HG03432 (cell line): ENCODE measurements at regions not wholly inside any gene's neighbourhood (a gene's known extent, or its start where the extent isn't known, plus 50 kb on each side); places are given as distances from the start of the nearest gene placed in this dataset.
A peak's percentile ranks its signal among the peaks of the same experiment; 100 is the strongest.

ENCODE experiments used
- ATAC-seq: cut with Tn5 transposase; IDR thresholded peaks from one replicate; pipeline ENCODE4 v1.9.1; 2021; ENCODE audit warnings: mild to moderate bottlenecking, moderate library complexity; ENCODE audit not compliant: unreplicated experiment

DNA sequence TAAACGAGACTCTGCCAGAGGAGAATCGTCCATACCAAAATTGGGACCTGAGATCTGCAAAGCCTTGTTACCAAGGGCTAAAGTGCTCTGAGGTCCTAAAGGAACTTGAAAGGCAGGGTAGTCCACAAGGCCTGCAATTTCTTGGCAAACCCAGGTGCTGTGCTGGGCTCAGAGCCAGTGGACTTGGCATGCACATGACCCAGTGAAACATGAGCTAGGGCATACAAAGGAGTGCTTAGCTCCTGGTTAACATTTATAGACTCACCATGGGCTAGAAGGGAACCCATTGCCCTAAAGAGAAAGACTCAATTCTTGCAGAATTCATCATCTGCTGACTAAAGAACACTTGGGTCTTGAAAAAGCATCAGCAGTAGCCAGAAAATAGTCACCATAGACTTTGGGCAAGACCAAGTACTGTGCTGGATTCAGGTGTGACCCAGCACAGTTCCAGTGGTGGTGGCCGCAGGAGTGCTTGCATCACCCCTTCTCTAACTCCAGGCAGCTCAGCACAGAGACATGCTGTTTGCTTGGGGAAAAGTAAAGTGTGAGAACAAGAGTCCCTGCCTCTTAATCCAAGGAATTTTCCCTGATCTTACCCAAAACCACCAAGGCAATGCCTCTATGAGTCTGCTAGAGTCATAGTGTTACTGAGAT is 1069.4 kb upstream of the ADGRL2 start:
- no peak for ATAC-seq

DNA sequence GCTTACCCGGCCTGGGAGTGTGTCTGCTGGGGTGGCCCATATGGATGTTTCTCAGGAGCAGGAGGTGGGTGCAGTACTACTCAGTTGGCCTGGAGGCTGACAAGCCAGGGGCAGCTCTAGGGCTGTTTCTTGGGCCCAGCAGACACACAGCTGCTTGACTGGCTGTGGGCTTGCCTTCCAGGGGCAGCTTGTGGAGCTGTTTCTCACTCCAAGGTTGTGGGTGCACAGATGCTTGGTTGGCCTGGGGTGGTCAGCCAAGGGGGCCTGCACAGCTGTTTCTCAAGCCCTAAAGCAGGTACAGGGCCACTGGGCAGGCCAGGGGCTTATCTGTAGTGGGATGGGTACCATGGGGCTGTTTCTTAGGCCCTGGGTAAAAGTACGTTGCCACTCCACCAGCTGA is 1078.1 kb upstream of the ADGRL2 start:
- ATAC-seq = no peak

DNA sequence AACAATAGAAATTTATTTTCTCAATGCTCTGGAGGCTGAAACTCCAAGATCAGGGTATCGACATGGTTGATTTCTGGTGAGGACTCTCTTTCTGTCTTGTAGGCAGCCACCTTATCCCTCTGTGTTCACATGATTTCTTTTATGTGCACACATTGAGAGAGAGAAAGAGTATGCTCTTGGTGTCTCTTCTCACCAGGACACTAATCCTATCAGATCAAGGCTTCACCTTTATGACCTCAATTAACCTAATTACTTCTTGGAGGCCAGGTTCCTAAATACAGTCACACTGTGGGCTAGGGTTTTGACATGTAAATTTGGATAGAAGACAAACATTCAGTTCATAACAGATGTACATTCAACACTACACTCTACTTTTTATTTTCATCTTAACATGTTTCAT is 1094.2 kb upstream of the ADGRL2 start:
- no peak for ATAC-seq

DNA sequence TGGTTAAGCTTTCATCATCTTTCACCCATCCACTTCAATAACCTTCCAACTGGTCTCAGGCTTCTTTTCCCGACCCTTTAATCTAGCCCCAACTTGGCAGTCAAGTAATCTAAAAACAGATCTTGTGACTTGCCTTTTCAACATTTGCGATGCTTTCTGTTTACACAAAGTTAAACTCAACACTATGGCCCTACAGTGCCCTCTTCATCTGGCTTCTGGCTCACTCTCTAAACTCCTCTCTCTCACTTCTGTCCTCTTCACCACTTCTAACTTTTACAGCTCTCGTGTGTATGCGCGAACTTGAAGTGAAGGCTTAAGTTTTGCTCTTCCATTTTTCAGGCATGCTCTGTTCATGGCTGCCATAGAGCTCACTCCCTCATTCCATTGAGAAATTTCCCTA is 1122.3 kb upstream of the ADGRL2 start:
- no peak for ATAC-seq

DNA sequence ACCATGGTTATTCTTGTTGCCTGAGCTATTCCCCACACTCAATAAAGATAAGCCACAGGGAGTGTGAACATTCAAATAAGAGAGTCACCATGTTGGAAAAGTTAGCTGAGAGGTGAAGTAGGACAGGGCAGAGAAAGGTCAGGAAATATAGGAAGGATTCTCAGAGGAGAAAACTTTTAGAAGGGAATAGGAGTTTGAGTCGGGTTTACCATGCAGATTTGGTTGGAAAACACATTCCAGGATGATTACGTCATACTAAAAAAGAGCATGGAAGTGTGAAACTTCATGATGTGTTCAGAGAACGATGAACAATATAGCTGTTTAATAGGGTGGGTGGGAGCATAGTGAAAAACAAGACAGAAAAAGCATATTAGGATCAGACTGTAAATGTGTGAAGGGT is 1125.3 kb upstream of the ADGRL2 start:
- no peak for ATAC-seq

DNA sequence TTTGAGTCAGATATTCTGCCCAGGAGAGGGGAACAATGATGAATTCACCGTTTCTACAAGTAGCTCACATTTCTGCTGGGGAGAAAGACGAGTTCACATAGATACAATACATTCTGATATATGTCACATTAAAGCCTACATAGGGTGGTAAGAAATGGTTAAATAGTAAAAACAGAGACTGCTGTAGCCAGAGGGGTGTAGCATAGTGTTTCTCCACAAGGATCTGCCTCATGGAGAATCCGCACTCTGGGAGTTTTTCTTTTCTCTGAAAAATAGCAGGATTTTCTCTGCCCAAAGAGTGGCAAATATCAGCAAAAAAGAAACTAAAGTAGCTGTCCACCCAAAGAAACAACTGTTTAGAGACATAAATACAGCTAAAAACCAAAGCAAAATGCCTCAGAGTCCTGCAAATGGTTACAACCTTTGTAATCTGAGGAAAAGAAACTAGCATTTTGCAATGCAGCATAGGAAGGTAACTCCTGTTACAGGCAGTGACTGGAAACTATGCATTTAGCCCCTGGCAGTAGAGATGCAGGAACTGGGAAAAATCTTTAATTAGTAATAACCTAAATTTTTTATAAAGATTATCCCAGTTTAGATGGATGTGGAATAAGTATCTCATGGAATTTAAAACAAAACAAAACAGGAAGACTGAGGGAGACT is 1126.7 kb upstream of the ADGRL2 start:
- no peak for ATAC-seq

DNA sequence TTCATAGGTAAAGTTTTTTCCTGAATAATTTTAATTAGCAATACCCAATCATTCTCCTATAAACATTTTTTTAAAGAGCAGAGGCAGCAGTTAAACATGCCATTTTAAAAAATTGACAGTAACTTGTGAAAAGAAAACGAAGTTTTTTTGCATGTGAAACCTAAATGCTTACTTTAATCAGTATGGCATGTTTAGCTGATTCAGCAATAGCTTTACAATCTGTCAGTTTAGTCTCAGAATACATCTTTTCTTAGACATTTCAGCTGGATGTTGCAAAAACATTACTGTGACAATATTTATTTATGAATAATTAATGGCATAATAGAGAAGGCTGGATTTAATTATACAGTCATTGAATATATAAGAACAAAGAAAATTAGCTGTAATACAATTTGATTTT is 1132.4 kb upstream of the ADGRL2 start:
- ATAC-seq = no peak

DNA sequence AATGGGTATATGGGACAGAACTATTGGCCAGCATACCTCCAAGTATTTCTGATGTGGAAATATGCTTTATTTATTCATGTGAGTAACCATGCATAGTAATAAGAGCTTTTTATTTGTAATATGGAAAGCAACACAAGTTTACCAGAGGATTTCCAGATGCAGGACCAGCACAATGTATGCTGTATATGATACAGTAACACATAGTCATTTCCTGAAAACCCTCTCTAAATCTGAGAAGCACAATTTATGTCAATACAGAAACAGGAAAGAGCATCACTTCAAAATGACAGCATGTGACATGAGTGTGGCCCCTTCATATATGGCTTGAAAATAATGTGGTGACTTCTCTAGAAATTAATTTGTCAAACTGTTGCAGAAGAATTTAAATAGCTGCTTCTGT is 1134.7 kb upstream of the ADGRL2 start:
- no peak for ATAC-seq

DNA sequence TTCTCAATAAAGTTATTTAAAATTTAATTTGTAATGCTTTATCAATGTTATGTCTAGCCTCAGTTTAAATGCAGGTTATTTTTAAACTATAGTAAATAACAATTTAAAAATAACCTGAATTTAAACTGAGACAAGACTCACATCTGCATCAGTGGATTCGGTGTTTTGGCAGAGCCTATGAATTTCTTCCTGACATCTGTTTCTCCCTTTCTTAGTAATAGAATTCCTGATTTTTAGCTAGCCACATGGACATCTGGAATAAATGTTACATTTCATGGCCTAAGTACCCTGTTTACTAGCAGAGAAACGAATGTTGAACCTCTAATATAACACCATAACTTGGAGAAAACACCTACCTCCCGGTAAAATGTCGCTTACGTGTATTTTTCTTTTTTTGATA is 1141.6 kb upstream of the ADGRL2 start:
- ATAC-seq = no peak

DNA sequence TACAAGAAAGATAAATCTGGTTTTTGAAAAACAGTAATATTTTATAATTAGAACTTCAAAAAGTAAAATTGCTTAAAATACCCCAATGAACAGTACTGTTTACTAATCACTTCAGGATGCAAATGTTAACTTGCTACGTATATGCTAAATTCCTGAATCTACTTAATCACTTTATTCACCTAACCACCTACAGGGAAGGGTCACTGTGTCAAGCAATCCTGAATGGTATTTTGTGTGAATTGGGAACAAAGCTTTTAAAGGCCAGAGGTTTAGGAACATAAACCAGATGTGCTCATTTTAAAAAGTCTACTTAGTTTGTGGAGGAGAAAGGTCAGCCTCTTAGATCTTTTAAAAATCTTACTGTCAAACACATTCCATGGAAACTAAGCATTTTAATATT is 1143.0 kb upstream of the ADGRL2 start:
- no peak for ATAC-seq

DNA sequence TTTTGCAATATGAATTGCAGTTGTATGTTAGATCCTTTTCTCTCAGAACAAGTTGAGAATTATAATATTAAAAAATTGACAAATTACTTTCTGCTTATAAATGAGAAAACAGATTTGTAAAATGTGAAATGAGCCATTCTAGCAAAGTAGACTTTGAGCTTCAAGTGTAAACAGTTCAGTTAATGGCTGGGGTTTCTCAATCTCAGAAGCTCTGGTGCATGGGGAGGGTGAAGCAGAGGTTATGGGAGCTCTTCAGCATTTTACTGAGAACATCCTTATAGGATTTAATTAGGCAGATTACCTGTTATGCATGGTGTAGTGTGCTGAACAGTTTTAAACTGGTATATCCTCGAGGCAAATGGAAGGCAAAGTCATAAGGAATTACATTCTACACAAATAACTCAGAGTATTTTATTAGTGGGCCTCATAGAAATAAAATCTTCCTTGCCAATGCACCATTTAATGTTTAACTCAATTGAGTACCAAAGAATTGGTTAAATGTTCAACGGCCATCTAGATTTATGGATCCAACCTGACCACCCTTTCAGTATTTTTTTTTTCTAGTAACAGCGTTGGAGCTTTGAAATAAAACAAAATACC is 1143.6 kb upstream of the ADGRL2 start:
- no peak for ATAC-seq

DNA sequence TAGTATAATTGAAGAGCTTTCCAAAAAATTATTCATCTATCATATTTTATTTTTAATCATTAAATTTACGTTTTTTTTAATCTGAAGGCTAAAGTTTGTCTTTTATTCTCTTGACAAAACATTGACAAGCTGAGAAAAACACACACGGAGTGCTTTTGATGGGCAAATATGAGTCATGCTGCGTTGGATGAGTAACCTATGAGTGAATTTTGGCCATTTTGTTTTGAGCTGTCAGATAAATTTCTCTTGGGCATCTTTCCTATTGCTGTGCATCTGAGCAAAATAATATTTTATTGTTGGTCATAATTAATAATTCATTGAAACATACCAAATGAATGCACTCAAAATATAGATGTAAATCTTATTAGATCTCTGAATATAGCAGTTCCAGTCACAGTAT is 1144.1 kb upstream of the ADGRL2 start:
- ATAC-seq = peak; percentile 58

DNA sequence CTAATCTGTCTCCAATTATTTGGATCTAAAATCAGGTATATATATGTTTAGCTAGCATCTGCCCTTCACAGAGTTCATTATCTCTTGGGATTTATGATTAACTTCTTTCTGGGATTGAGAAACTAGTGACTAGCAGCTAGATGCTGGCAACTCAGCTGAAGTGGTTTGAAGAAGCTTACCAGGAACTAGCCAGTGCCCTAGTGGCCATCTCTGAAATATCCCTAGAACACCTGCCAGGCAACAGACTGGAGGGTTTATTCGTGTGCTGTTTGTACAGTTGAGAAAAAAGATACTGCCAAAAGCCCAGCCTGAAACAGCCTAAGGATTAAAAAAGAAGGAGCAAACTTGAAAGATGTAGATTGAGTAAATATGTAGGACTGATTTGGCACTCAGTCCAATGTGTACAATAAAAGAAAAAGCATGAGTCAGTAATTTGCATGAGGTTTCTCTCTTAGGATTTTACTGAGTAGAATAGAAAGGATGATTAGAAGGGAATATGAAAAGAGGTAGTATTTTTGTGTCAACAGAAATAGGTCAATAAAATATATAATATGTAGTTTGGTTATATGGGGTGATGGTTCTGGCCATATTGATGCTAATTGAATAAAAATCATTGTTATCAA is 1144.6 kb upstream of the ADGRL2 start:
- ATAC-seq = peak; percentile 85

DNA sequence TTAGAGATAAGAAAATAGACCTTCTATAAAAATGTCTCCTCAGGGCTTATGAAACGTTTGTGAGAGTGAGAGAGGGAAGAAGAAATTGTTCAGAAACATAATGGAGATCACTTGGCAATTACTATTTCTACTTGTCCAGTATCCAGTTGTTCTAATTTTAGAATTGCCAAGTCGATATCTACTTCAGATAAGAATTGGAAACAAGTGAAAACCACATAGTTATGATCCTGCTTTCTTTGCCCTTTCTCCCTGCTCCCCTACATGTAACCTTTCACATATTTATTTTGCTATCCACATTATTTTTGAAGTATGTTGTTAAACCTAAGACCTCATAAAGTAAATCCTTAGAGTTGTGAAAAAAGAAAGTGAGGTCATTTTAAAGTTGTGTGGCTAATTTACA is 1154.7 kb upstream of the ADGRL2 start:
- no peak for ATAC-seq

DNA sequence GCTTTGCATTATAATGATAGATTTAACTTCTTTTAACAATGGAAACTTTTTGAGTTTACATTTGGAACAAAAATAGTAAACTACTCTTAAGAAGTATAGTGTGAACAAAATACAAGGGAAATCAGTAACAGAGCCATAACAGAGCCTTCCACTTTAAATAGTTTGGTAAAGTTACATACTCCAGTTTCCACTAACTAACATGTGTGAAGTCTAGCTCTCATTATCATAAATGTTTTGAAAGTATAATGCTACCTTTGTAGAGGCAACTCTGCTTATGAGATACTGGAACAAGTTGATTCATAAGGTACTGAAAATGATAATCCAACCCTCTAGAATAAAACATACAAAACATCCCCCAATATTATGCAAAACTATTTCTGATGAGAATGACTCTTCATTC is 1155.1 kb upstream of the ADGRL2 start:
- ATAC-seq = no peak

DNA sequence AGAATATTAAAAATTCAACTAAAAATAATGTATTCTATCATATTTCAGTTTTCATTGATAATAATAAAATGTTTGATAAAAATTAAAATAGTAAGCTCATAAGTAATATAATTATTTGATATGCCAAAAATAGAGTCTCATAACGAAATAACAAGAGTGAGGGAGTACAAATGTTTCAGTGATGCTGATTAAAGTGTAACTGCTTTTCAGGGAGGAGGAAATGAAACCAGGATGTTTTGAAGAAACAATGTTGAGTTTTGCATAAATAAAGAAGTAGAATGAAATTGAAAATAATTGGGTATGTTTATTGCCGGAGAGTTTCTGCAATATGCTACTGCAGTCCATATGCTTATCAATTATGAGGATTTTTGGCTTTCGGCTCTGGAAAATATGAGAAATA is 1159.8 kb upstream of the ADGRL2 start:
- ATAC-seq = peak; percentile 58

DNA sequence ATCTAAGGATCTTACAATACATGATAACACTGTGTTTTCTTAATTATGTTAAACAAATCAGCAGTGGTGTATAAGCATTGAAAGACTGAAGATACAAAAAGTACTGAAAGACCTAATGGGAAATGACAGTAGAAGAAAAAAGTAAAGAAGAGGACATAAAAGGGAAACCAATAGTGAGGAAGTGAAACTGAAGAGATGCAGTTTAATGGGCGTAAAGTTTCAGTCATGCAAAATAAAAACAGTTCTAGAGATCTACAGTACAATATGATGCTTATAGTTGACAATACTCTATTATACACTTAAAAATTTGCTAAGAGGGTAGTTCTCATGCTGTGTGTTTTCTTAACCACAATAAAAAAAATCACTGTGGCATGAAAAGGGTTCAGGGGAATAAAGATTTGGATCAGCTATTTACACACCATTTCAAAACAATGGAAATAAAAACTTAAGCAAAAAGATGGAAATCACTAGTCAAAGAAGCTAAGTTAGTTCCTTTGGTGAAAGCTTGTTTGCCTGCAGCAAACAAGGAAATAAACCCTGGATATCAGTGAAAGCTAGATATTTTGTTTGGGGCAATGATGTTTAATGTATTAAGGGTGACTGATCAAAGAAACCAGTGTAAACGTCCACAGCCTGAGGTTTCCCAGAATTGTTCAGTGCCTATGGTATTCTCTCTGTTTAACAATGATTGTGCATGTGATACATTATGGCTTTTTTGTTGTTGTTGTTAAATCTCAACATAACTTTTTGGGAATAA is 1160.8 kb upstream of the ADGRL2 start:
- ATAC-seq = peak; percentile 98

DNA sequence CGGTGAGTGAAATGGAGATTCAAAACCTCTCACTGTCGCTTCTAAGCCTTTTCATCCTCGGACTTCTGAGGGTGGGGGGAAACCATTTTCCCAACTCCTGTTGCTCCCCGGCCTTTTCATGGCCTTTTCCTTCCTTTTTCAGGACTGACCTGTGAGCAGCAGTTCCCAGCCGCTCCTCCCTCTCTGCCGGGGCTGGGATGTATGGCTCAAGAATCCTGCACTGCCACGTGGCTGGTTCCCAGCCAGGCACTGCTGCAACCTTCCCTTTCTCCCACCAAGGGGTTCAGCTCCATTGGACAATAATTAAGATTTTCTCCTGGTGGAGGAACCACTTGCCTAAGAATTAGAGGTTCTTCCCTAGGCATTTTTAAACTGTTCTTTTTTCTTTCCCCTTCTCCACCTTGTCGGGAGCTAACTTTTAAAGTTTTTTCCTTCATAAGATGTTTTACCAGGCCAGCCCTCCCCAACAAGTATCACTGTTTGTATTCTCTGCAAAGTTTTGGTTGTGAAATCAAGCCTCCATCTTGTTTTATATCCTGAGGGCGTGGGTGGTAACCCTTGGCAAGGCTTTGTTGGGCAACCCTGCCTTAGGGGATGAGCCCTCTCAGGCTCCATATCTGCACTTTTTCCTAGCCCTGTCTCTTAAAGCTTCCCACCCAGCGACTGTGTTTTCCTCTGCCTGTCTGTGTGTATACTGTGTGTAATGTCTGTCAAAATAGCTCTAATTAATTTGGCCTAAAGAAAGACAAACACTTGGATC is 1166.6 kb upstream of the ADGRL2 start:
- no peak for ATAC-seq

DNA sequence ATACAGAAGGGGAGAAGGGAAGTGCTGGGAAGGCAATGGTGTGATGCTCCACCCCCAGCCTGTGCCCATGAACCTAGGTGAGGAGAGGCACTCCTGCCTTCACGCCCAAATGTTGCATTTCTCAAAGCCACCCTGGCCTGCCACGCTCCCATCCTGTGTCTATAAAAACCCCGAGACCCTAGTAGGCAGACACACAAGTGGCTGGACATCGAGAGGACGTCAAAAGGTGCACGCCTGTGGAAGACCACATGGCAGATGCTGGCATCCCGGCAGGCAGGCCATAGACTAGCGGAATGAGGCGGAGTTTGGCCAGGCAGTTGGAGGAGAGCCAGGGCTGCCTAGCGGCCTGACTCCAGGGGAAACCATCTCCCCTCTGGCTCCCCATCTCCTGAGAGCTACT is 1168.5 kb upstream of the ADGRL2 start:
- no peak for ATAC-seq

DNA sequence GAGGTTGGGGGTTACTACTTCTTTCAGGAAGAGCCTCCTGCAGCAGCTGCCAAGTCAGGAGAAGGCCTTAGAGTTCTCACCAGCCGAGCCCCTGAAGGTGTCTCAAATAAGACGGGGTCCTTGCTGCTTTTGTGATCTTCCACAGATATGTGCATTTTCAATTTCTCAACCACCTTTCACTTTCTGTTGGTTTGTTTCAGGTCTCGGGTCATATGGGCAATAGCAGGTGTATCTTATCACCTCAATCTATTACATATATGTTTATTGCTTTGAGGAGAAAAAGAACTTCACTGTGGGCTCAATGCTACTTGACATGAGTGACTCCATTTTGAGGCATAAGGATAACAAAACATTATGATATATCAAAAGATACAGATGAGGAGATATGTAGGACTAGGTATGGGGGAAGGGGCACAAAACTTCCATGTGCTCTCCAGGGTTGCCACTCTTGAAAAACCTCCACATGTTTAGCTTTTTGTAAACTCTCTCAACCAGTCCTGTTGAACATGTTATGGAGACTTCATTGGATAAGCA is 1171.4 kb upstream of the ADGRL2 start:
- peak; percentile 85 for ATAC-seq
